Suprapubic skin (tissue), 4 donors: ENCODE measurements at regions not wholly inside any gene's neighbourhood (a gene's known extent, or its start where the extent isn't known, plus 50 kb on each side); places are given as distances from the start of the nearest gene placed in this dataset.
"Not testable (repeated sequence)": the region's sequence is repeated elsewhere in the genome, so short reads cannot be mapped to it uniquely, and the experiment has no call there.

Source experiments
- DNase-seq, 2 donors: peaks; one replicate each; pipeline ENCODE4 v3.0.0-alpha.2; 2019; ENCODE audit warnings: low spot score in 2 of 2
- H3K27ac ChIP-seq: fragments of 200-600 bp; sonication (generic); one replicate; pipeline ENCODE4 v1.5.1; 2019
- H3K27me3 ChIP-seq: fragments of 200-600 bp; sonication (generic); one replicate; pipeline ENCODE4 v1.5.1; 2019
- H3K36me3 ChIP-seq: fragments of 200-600 bp; sonication (generic); one replicate; pipeline ENCODE4 v1.5.1; 2019
- H3K4me1 ChIP-seq: fragments of 200-600 bp; sonication (generic); one replicate; pipeline ENCODE4 v1.5.1; 2019
- H3K4me3 ChIP-seq: fragments of 200-600 bp; sonication (generic); one replicate; pipeline ENCODE4 v1.5.1; 2019; ENCODE audit warnings: mild to moderate bottlenecking
- H3K9me3 ChIP-seq: fragments of 200-600 bp; sonication (generic); one replicate; pipeline ENCODE4 v1.5.1; 2019
- CTCF ChIP-seq, 2 donors: fragments of 200-600 bp in 1 of 2; fragments of 450-650 bp in 1 of 2; sonication (generic) in 1 of 2; IDR thresholded peaks; one replicate each; pipeline ENCODE4 v1.5.1; 2016 to 2019; ENCODE audit warnings: antibody characterized with exemption in 2 of 2, mild to moderate bottlenecking in 1 of 2, moderate library complexity in 1 of 2
- EP300 ChIP-seq: sonication (generic); formaldehyde crosslinking; IDR thresholded peaks from one replicate; pipeline ENCODE4 v1.6.1; 2017; ENCODE audit warnings: antibody characterized with exemption
- POLR2A ChIP-seq, 2 donors: fragments of 450-650 bp; IDR thresholded peaks; one replicate each; pipeline ENCODE4 v1.6.1; 2017; ENCODE audit warnings: antibody characterized with exemption in 2 of 2, mild to moderate bottlenecking in 2 of 2, moderate library complexity in 2 of 2
- POLR2AphosphoS5 ChIP-seq, 3 donors: sonication (generic); formaldehyde crosslinking; IDR thresholded peaks; one replicate each; pipeline ENCODE4 v1.6.1; 2017; ENCODE audit warnings: antibody characterized with exemption in 3 of 3
- WGBS: methylation state at CpG from one replicate; pipeline ENCODE4 v1.1.5; 2018; 5-methylcytosine and 5-hydroxymethylcytosine counted together

DNA sequence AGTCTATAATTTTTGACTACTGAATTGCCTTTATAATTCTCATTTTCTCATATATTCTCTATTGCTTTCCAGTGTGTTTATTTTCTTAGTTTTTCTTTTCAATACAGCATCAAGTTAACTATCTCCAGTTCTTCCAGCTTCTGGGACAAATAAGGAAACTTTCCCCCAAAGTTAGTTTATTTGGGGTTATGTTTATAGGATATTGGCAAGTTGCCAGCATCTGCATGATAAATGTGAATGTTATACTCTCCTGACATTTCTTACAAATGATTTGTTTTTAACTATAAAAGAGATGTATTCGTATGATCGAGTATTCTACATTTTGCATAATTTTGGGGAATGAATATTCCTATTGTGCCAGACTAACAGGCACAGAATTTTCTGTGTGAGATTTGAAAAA, 140.6 kb upstream of the KCNJ3 start:
- WGBS: 27% methylated on average over 2 of the region's 2 CpGs
- TF ChIP-seq EP300 (no peak), POLR2A (IDR thresholded peaks at IDR 0.05) (no peak), POLR2AphosphoS5 (IDR thresholded peaks at IDR 0.05) (no peak), CTCF (IDR thresholded peaks at IDR 0.05) (no peak)
- Histone ChIP-seq H3K27me3 (no peaks in the 10 kb centered on the region), H3K27ac (no peak overlapping the region), H3K4me3 (no peak overlapping the region), H3K36me3 (no peaks in the 10 kb centered on the region), H3K4me1 (no peaks in the 10 kb centered on the region), H3K9me3 (no peaks in the 10 kb centered on the region)
- no peak for DNase-seq

- Histone ChIP-seq H3K27ac (no peak overlapping the region), H3K27me3 (no peaks in the 10 kb centered on the region), H3K4me3 (no peak overlapping the region), H3K9me3 (peaks cover 6% of the 10 kb centered on the region), H3K36me3 (no peaks in the 10 kb centered on the region), H3K4me1 (no peaks in the 10 kb centered on the region)
- no peak for DNase-seq
- WGBS: 90% methylated on average over 2 of the region's 2 CpGs
- TF ChIP-seq CTCF (IDR thresholded peaks at IDR 0.05): no peak
- TF ChIP-seq POLR2A (IDR thresholded peaks at IDR 0.05): no peak
- TF ChIP-seq POLR2AphosphoS5 (IDR thresholded peaks at IDR 0.05): no peak
- no peak for TF ChIP-seq EP300
Observed at GRCh38 chr2:154565433-154565832, 133.1 kb upstream of the KCNJ3 start.

GRCh38 chr2:154568413-154568812, 130.1 kb upstream of the KCNJ3 start:
- 32% methylated on average over 1 of the region's 1 CpG for whole genome bisulfite sequencing
- DNase-seq: no peak
- no peak overlapping the region for H3K27ac ChIP-seq
- TF ChIP-seq POLR2A (IDR thresholded peaks at IDR 0.05): no peak
- no peak for TF ChIP-seq CTCF (IDR thresholded peaks at IDR 0.05)
- no peak for TF ChIP-seq EP300
- TF ChIP-seq POLR2AphosphoS5 (IDR thresholded peaks at IDR 0.05): no peak
- no peaks in the 10 kb centered on the region for H3K27me3 ChIP-seq
- no peaks in the 10 kb centered on the region for H3K36me3 ChIP-seq
- H3K9me3 ChIP-seq: peaks cover 6% of the 10 kb centered on the region
- no peak overlapping the region for H3K4me3 ChIP-seq
- H3K4me1 ChIP-seq: no peaks in the 10 kb centered on the region

DNA sequence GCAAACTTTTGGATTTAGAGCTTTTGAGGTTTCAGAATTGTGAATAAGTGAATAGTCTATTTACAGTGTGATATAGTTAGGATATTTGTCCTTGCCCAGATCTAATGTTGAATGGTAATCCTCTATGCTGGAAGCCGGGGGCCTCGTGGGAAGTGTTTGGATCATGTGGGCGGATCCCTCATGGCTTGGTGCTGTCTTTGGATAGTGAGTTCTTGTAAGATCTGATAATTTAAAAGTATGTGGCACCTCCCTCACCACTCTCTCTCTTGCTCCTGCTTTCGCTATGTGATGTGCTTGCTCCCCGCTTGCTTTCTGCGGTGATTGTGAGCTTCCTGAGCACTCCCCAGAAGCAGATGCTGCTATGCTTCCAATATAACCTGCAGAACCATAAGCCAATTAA, 128.0 kb upstream of the KCNJ3 start:
- DNase-seq: no peak
- 84% methylated on average over 6 of the region's 6 CpGs for WGBS
- Histone ChIP-seq H3K4me1 (no peaks in the 10 kb centered on the region), H3K9me3 (peaks cover 6% of the 10 kb centered on the region), H3K4me3 (no peak overlapping the region), H3K27ac (no peak overlapping the region), H3K36me3 (no peaks in the 10 kb centered on the region), H3K27me3 (no peaks in the 10 kb centered on the region)
- TF ChIP-seq POLR2AphosphoS5 (IDR thresholded peaks at IDR 0.05): no peak
- TF ChIP-seq EP300: no peak
- no peak for TF ChIP-seq CTCF (IDR thresholded peaks at IDR 0.05)
- no peak for TF ChIP-seq POLR2A (IDR thresholded peaks at IDR 0.05)

GRCh38 chr2:154576699-154577098, 121.8 kb upstream of the KCNJ3 start:
- 94% methylated on average over 13 of the region's 13 CpGs for WGBS
- H3K9me3 ChIP-seq, H3K4me1 ChIP-seq, H3K27ac ChIP-seq, H3K4me3 ChIP-seq, DNase-seq, H3K27me3 ChIP-seq, H3K36me3 ChIP-seq: not testable (repeated sequence)

DNA sequence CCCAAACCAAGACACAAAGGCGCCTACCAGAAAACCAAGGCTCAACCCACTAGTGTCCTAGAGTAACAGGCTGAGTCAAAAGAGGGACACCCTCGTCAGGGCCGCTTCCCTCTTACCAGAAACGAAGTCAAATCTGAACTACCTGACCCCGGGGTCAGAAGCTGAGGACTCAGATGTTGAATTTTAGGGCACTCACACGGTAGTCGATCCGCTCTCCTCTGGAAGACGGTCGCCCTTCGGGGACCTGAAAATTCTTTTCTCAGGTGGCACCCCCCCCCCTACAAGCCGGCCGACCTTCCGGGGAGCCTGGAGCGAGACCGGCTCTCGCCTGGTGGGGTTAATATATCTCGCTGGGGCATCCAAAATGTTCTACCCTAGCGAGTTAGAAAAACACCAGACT, 121.1 kb upstream of the KCNJ3 start:
- H3K4me1 ChIP-seq: no peaks in the 10 kb centered on the region
- 95% methylated on average over 19 of the region's 19 CpGs for WGBS
- H3K27me3 ChIP-seq: no peaks in the 10 kb centered on the region
- no peak for DNase-seq
- TF ChIP-seq CTCF (IDR thresholded peaks at IDR 0.05) (no peak), POLR2AphosphoS5 (IDR thresholded peaks at IDR 0.05) (no peak), EP300 (no peak), POLR2A (IDR thresholded peaks at IDR 0.05) (no peak)
- no peaks in the 10 kb centered on the region for H3K9me3 ChIP-seq
- H3K36me3 ChIP-seq: no peaks in the 10 kb centered on the region
- H3K4me3 ChIP-seq: no peak overlapping the region
- H3K27ac ChIP-seq: no peak overlapping the region
